GM10266 (cell line): ENCODE measurements at regions not wholly inside any gene's neighbourhood (a gene's known extent, or its start where the extent isn't known, plus 50 kb on each side); places are given as distances from the start of the nearest gene placed in this dataset.
"Not testable (repeated sequence)": the region's sequence is repeated elsewhere in the genome, so short reads cannot be mapped to it uniquely, and the experiment has no call there.

Experiments
- DNase-seq: peaks from one replicate; pipeline ENCODE4 v3.0.0; 2012; ENCODE audit errors: extremely low spot score
- TF ChIP-seq, protein P1 (sequence below): IDR thresholded peaks from 2 replicates; pipeline ENCODE4 v1.5.1; 2012; ENCODE audit warnings: mild to moderate bottlenecking, low read depth; ENCODE audit not compliant: control insufficient read depth, insufficient read depth; ENCODE audit errors: missing control alignments

DNA sequence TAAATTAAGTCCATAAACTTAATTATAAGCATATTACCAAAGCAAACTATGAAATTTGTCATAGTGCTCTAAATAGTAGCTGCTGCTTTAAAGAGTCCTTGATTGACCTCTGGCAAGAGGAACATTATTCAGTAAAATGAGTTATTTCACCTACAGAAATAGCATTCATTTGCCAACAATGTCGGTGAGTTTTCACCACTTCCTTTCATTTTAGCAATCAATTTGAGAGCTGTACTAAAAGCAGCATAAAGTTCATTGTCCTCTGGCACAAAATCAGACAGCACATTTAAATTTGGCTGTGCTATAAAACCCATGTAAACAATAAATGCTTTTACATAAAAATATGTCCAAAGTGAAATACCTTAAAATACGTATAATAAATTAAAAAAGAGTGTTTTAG is 1515.7 kb downstream of the SI start:
- TF ChIP-seq, protein P1, sequence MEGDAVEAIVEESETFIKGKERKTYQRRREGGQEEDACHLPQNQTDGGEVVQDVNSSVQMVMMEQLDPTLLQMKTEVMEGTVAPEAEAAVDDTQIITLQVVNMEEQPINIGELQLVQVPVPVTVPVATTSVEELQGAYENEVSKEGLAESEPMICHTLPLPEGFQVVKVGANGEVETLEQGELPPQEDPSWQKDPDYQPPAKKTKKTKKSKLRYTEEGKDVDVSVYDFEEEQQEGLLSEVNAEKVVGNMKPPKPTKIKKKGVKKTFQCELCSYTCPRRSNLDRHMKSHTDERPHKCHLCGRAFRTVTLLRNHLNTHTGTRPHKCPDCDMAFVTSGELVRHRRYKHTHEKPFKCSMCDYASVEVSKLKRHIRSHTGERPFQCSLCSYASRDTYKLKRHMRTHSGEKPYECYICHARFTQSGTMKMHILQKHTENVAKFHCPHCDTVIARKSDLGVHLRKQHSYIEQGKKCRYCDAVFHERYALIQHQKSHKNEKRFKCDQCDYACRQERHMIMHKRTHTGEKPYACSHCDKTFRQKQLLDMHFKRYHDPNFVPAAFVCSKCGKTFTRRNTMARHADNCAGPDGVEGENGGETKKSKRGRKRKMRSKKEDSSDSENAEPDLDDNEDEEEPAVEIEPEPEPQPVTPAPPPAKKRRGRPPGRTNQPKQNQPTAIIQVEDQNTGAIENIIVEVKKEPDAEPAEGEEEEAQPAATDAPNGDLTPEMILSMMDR, result no peak
- no peak for DNase-seq

DNA sequence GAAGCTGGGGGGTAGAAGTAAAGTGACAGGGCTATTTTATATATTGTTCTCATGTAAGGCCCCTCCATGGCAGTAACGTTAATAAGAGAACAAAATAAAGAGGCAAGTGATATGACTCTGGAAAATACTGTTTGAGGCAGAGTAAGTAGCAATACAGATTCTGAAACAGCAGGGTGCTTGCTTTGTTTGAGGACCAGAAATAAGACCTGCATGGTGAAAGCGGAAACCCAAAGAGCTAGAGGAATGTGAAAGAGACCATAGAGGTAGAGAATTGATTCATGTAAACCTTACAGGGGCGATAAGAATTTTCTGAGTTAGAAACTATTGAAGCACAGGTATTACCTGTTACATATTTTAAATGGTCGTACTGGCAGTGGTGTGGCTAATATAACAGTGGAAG is 1517.1 kb downstream of the SI start:
- no peak for DNase-seq
- TF ChIP-seq, protein P1, result no peak

DNA sequence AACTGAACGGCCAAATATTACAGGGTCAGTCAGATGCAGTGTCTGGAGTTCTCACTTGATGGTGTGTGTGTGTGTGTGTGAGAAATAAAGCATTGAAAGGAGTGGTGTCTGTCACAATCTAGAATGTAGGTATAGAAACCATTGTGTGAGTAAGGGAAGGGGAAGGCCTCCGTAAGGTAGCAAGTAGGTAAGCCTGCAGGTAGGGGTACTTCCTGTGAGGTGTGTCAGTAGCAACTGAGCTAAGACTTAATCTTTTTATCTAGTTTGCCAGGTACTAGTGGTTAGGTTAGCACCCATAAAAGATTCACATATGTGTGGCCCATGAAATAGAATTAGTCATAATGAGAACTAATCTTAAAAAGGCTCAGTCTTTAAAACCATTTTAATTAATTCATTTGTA is 1517.8 kb downstream of the SI start:
- DNase-seq, result no peak
- TF ChIP-seq, protein P1, result no peak

DNA sequence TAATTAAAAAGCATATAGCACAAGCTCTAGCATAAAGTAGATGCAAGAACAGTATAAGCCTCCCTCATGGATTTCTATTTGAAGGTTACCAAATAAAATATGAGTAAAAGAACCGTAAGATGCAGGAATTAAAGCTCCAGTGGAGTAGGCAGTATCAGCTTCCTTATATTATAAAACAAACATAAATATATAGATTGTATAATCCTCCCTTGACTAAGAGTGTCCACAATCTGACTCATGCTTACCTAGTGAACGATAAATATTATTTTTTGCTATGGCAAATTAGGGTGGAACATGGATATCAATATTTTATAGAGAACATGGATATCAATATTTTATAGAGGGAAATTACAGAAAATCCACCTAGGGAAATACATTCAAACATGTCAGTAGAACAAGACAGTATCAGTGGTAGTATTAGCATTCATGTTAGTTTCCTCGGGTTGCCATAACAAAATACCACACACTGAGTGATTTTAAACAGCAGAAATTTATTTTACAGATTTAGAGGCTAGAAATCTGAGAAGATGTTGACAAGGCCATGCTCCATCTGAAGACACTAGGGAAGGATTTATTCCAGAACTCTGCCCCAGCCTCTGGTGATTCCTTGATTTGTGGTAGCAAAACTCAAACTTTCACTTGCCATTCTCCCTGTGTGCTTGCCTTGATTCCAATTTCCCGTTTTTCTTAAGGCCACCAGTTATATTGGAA is 1521.3 kb downstream of the SI start:
- TF ChIP-seq, protein P1, result no peak
- no peak for DNase-seq

DNA sequence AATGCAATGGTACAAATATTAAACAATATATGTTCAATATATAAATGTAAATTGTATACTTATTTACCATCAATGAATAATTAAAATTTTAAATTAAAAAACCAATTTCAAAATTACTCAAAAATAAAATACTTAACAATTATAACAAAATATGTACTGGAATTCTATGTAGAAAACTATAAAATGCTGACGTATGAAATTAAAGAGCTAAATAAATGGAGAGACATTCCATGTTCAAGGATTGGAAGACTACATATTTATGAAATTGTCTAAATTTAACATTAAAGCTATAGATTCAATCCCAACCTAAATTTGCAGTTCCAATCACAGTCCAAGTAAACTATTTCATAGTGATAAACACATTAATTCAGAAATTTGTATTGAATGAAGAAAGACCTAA is 1522.4 kb downstream of the SI start:
- no peak for DNase-seq
- TF ChIP-seq, protein P1, result no peak

DNA sequence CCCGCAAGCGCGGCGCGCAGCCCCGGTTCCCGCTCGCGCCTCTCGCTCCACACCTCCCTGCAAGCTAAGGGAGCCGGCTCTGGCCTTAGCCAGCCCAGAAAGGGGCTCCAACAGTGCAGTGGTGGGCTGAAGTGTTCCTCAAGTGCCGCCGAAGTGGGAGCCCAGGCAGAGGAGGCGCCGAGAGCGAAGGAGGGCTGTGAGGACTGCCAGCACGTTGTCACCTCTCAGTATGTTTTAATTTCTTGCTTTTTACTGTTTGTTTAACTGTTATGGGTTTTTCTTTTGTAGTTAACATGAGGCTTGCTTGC is 1525.7 kb downstream of the SI start:
- TF ChIP-seq, protein P1, result no peak
- DNase-seq, result no peak

DNA sequence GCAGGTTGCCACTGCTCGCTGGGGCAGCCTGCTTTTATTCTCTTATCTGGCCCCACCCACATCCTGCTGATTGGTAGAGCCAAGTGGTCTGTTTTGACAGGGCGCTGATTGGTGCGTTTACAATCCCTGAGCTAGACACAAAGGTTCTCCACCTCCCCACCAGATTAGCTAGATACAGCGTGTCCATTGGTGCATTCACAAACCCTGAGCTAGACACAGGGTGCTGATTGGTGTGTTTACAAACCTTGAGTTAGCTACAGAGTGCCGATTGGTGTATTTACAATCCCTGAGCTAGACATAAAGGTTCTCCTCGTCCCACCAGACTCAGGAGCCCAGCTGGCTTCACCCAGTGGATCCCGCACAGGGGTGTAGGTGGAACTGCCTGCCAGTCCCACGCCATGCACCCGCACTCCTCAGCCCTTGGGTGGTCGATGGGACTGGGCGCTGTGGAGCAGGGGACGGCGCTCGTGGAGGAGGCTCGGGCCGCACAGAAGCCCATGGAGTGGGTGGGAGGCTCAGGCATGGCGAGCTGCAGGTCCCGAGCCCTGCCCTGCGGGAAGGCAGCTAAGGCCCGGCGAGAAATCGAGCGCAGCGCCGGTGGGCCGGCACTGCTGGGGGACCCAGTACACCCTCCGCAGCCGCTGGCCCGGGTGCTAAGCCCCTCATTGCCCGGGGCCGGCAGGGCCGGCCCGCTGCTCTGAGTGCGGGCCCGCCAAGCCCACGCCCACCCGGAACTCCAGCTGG is 1526.2 kb downstream of the SI start:
- DNase-seq, result not testable (repeated sequence)
